HL-60 (cell line): ENCODE measurements at regions not wholly inside any gene's neighbourhood (a gene's known extent, or its start where the extent isn't known, plus 50 kb on each side); places are given as distances from the start of the nearest gene placed in this dataset.

Source experiments
- DNase-seq, 2 experiments: peaks; one replicate each; pipeline ENCODE4 v3.0.0-alpha.2; 2010 to 2020; ENCODE audit warnings: low read depth in 1 of 2, low spot score in 1 of 2
- H3K27ac ChIP-seq: fragments of 250-450 bp; sonication (Bioruptor Pico); replicated peaks from 2 replicates; pipeline ENCODE4 v1.5.1; 2020; ENCODE audit warnings: mild to moderate bottlenecking, moderate library complexity
- H3K27me3 ChIP-seq: fragments of 250-450 bp; sonication (Bioruptor Pico); 2 replicates; pipeline ENCODE4 v1.5.1; 2021; ENCODE audit warnings: mild to moderate bottlenecking, moderate library complexity; ENCODE audit not compliant: insufficient read depth, poor library complexity, severe bottlenecking
- H3K4me3 ChIP-seq: replicated peaks from 2 replicates; pipeline ENCODE4 v1.5.1; 2011; ENCODE audit warnings: mild to moderate bottlenecking, control low read depth, low read length; ENCODE audit not compliant: insufficient read depth
- CTCF ChIP-seq: IDR thresholded peaks from one replicate; pipeline ENCODE4 v1.5.1; 2011; ENCODE audit warnings: low read length, control low read depth, inconsistent platforms; ENCODE audit not compliant: insufficient read depth
- GABPA ChIP-seq: IDR thresholded peaks from 2 replicates; pipeline ENCODE4 v1.6.1; 2012; ENCODE audit warnings: low read depth
- POLR2AphosphoS5 ChIP-seq: IDR thresholded peaks from 2 replicates; pipeline ENCODE4 v1.6.1; 2012; ENCODE audit warnings: low read depth
- REST ChIP-seq: IDR thresholded peaks from 2 replicates; pipeline ENCODE4 v1.6.1; 2012; ENCODE audit warnings: low read depth; ENCODE audit not compliant: insufficient replicate concordance
- SPI1 ChIP-seq: IDR thresholded peaks from 2 replicates; pipeline ENCODE4 v1.6.1; 2012; ENCODE audit warnings: low read depth, mild to moderate bottlenecking, borderline replicate concordance

GRCh38 chr21:28794371-28794851, 198.3 kb downstream of the LTN1 start:
- Histone ChIP-seq H3K4me3 (no peak overlapping the region), H3K27me3 (no peaks in the 10 kb centered on the region), H3K27ac (no peak overlapping the region)
- TF ChIP-seq GABPA (no peak), CTCF (no peak)
- no peak for DNase-seq

GRCh38 chr21:28793043-28793442, 199.6 kb downstream of the LTN1 start:
- no peak overlapping the region for H3K27ac ChIP-seq
- no peaks in the 10 kb centered on the region for H3K27me3 ChIP-seq
- TF ChIP-seq CTCF, result no peak
- no peak for TF ChIP-seq GABPA
- no peak for TF ChIP-seq POLR2AphosphoS5
- no peak for TF ChIP-seq SPI1
- TF ChIP-seq REST, result no peak
- no peak overlapping the region for H3K4me3 ChIP-seq
- DNase-seq, result no peak

GRCh38 chr21:28791595-28792282, 200.9 kb downstream of the LTN1 start:
- no peak for TF ChIP-seq GABPA
- TF ChIP-seq CTCF, result no peak
- no peak for TF ChIP-seq SPI1
- TF ChIP-seq POLR2AphosphoS5, result no peak
- TF ChIP-seq REST, result no peak
- Histone ChIP-seq H3K27ac (no peak overlapping the region), H3K4me3 (no peak overlapping the region), H3K27me3 (no peaks in the 10 kb centered on the region)
- no peak for DNase-seq

- H3K4me3 ChIP-seq, result no peak overlapping the region
- H3K27ac ChIP-seq, result no peak overlapping the region
- no peaks in the 10 kb centered on the region for H3K27me3 ChIP-seq
- no peak for DNase-seq
- TF ChIP-seq GABPA (no peak), REST (no peak), CTCF (no peak), SPI1 (no peak), POLR2AphosphoS5 (no peak)
Observed at GRCh38 chr21:28790335-28790734, 202.3 kb downstream of the LTN1 start.
